Hematopoietic multipotent progenitor cell treated with erythropoietin and hydrocortisone succinate and interleukin-3 and kit ligand, for 17 days (in vitro differentiated cells): ENCODE measurements at regions not wholly inside any gene's neighbourhood (a gene's known extent, or its start where the extent isn't known, plus 50 kb on each side); places are given as distances from the start of the nearest gene placed in this dataset.
"Not testable (repeated sequence)": the region's sequence is repeated elsewhere in the genome, so short reads cannot be mapped to it uniquely, and the experiment has no call there.

Experiments used
- DNase-seq: peaks from one replicate; pipeline ENCODE4 v3.0.0-alpha.2; 2015; ENCODE audit warnings: low spot score

GRCh38 chr1:30000266-30000665 lies 723.1 kb downstream of the MATN1 start:
- no peak for DNase-seq

- no peak for DNase-seq
Observed at GRCh38 chr1:29999595-29999994, 723.8 kb downstream of the MATN1 start.

GRCh38 chr1:29998686-29999085 lies 724.7 kb downstream of the MATN1 start:
- no peak for DNase-seq

GRCh38 chr1:29997818-29998217 lies 725.6 kb downstream of the MATN1 start:
- not testable (repeated sequence) for DNase-seq

GRCh38 chr1:29993950-29994349 lies 729.4 kb downstream of the MATN1 start:
- DNase-seq: no peak

GRCh38 chr1:29991815-29992214 lies 731.6 kb downstream of the MATN1 start:
- no peak for DNase-seq

GRCh38 chr1:29991025-29991424 lies 732.4 kb downstream of the MATN1 start:
- no peak for DNase-seq

- no peak for DNase-seq
Observed at GRCh38 chr1:29990304-29990703, 733.1 kb downstream of the MATN1 start.

GRCh38 chr1:29986986-29987385 lies 736.4 kb downstream of the MATN1 start:
- DNase-seq: no peak

- no peak for DNase-seq
Observed at GRCh38 chr1:29985606-29985945, 737.8 kb downstream of the MATN1 start.

GRCh38 chr1:29984862-29985605 lies 738.4 kb downstream of the MATN1 start:
- DNase-seq: no peak

- DNase-seq: no peak
Observed at GRCh38 chr1:29984166-29984861, 739.1 kb downstream of the MATN1 start.

GRCh38 chr1:29983321-29983720 lies 740.1 kb downstream of the MATN1 start:
- DNase-seq: no peak

- no peak for DNase-seq
Observed at GRCh38 chr1:29981586-29982239, 741.7 kb downstream of the MATN1 start.

GRCh38 chr1:29977550-29977949 lies 741.2 kb downstream of the PTPRU start:
- no peak for DNase-seq

- DNase-seq: no peak
Observed at GRCh38 chr1:29975036-29975694, 738.8 kb downstream of the PTPRU start.

- no peak for DNase-seq
Observed at GRCh38 chr1:29974316-29974724, 738.0 kb downstream of the PTPRU start.

- DNase-seq: no peak
Observed at GRCh38 chr1:29973406-29973805, 737.1 kb downstream of the PTPRU start.

- DNase-seq: no peak
Observed at GRCh38 chr1:29972421-29973053, 736.2 kb downstream of the PTPRU start.

- no peak for DNase-seq
Observed at GRCh38 chr1:29971703-29972102, 735.4 kb downstream of the PTPRU start.

- DNase-seq: no peak
Observed at GRCh38 chr1:29970747-29971325, 734.5 kb downstream of the PTPRU start.

GRCh38 chr1:29969576-29969975 lies 733.3 kb downstream of the PTPRU start:
- DNase-seq: no peak
